ENCODE measurements at regions not wholly inside any gene's neighbourhood (a gene's known extent, or its start where the extent isn't known, plus 50 kb on each side); places are given as distances from the start of the nearest gene placed in this dataset.

- CTCF ChIA-PET = no interaction called here
- POLR2A ChIA-PET = no interaction called here
Observed at GRCh38 chr13:63094717-63095116, 1679.1 kb upstream of the PCDH20 start.

- ChIA-PET POLR2A (no interaction called here), CTCF (no interaction called here)
Observed at GRCh38 chr13:63093907-63094469, 1678.3 kb upstream of the PCDH20 start.

- CTCF ChIA-PET = no interaction called here
- POLR2A ChIA-PET = no interaction called here
Observed at GRCh38 chr13:63092456-63092855, 1676.8 kb upstream of the PCDH20 start.

GRCh38 chr13:63090524-63090923 lies 1674.9 kb upstream of the PCDH20 start:
- ChIA-PET POLR2A (no interaction called here), CTCF (no interaction called here)

GRCh38 chr13:63088226-63088625 lies 1672.6 kb upstream of the PCDH20 start:
- ChIA-PET CTCF (no interaction called here), POLR2A (no interaction called here)

GRCh38 chr13:63086286-63086685 lies 1670.6 kb upstream of the PCDH20 start:
- CTCF ChIA-PET = no interaction called here
- POLR2A ChIA-PET = no interaction called here

- ChIA-PET POLR2A (no interaction called here), CTCF (no interaction called here)
Observed at GRCh38 chr13:63085851-63086250, 1670.2 kb upstream of the PCDH20 start.

GRCh38 chr13:63081400-63082014 lies 1665.9 kb upstream of the PCDH20 start:
- ChIA-PET CTCF (no interaction called here), POLR2A (no interaction called here)

- CTCF ChIA-PET = no interaction called here
Observed at GRCh38 chr13:63075126-63075525, 1659.5 kb upstream of the PCDH20 start.

GRCh38 chr13:63050287-63050686 lies 1634.6 kb upstream of the PCDH20 start:
- CTCF ChIA-PET = no interaction called here

More at GRCh38 chr13:63075126-63075525, 1659.5 kb upstream of the PCDH20 start:
- POLR2A ChIA-PET = no interaction called here

GRCh38 chr13:63048653-63049052 lies 1633.0 kb upstream of the PCDH20 start:
- ChIA-PET CTCF (no interaction called here), POLR2A (no interaction called here)

More at GRCh38 chr13:63050287-63050686, 1634.6 kb upstream of the PCDH20 start:
- POLR2A ChIA-PET = no interaction called here

- CTCF ChIA-PET = no interaction called here
- POLR2A ChIA-PET = no interaction called here
Observed at GRCh38 chr13:63044589-63045313, 1629.1 kb upstream of the PCDH20 start.

- CTCF ChIA-PET = no interaction called here
- POLR2A ChIA-PET = no interaction called here
Observed at GRCh38 chr13:63042686-63043085, 1627.0 kb upstream of the PCDH20 start.

GRCh38 chr13:63041640-63042414 lies 1626.2 kb upstream of the PCDH20 start:
- POLR2A ChIA-PET = no interaction called here
- CTCF ChIA-PET = no interaction called here

GRCh38 chr13:63026285-63026797 lies 1610.7 kb upstream of the PCDH20 start:
- ChIA-PET CTCF (no interaction called here), POLR2A (no interaction called here)

- POLR2A ChIA-PET = no interaction called here
- CTCF ChIA-PET = no interaction called here
Observed at GRCh38 chr13:63025741-63026140, 1610.1 kb upstream of the PCDH20 start.

- POLR2A ChIA-PET = no interaction called here
- CTCF ChIA-PET = no interaction called here
Observed at GRCh38 chr13:63024458-63024857, 1608.8 kb upstream of the PCDH20 start.

- POLR2A ChIA-PET = no interaction called here
Observed at GRCh38 chr13:63011996-63012395, 1596.3 kb upstream of the PCDH20 start.

GRCh38 chr13:63010072-63010658 lies 1594.5 kb upstream of the PCDH20 start:
- CTCF ChIA-PET = no interaction called here

More at GRCh38 chr13:63011996-63012395, 1596.3 kb upstream of the PCDH20 start:
- CTCF ChIA-PET = no interaction called here

GRCh38 chr13:63005625-63006024 lies 1590.0 kb upstream of the PCDH20 start:
- CTCF ChIA-PET = no interaction called here
- POLR2A ChIA-PET = no interaction called here

More at GRCh38 chr13:63010072-63010658, 1594.5 kb upstream of the PCDH20 start:
- POLR2A ChIA-PET = no interaction called here

All from activated CD8-positive, alpha-beta memory T cell treated with anti-CD3 and anti-CD28 coated beads for 36 hours (primary cell).